ENCODE measurements at regions not wholly inside any gene's neighbourhood (a gene's known extent, or its start where the extent isn't known, plus 50 kb on each side); places are given as distances from the start of the nearest gene placed in this dataset.

- H3K27ac ChIP-seq (replicated peaks; ENCODE audit: low read length) = no peak overlapping the region
- no peak overlapping the region for H2BK120ac ChIP-seq (ENCODE audit: low read depth, low read length)
- no peaks in the 10 kb centered on the region for H3K79me1 ChIP-seq (ENCODE audit: low read depth, low read length)
- H4K91ac ChIP-seq (ENCODE audit: low read depth, low read length, poor library complexity) = no peak overlapping the region
- no peak overlapping the region for H2AK5ac ChIP-seq (ENCODE audit: low read depth, low read length)
- no peak overlapping the region for H3K9ac ChIP-seq (ENCODE audit: low read depth, low read length, poor library complexity)
- H2AFZ ChIP-seq (ENCODE audit: low read length) = no peak overlapping the region
- H3K4ac ChIP-seq (ENCODE audit: low read length) = no peak overlapping the region
- H3K4me2 ChIP-seq (ENCODE audit: insufficient read depth, low read length, poor library complexity, severe bottlenecking) = no peak overlapping the region
- H2BK15ac ChIP-seq (ENCODE audit: low read length) = no peak overlapping the region
- H3K4me3 ChIP-seq (ENCODE audit: low read length in 2 of 2) = no peak overlapping the region
- H3K4me1 ChIP-seq (ENCODE audit: control insufficient read depth in 2 of 2, insufficient read depth in 1 of 2, low read depth in 1 of 2, low read length in 2 of 2) = peaks cover 0 to 5% of the 10 kb centered on the region in 2 donors
- H4K8ac ChIP-seq (ENCODE audit: low read depth, low read length) = no peak overlapping the region
- WGBS, 2 donors (ENCODE audit: extremely low coverage in 2 of 2, insufficient read length in 2 of 2, insufficient replicate concordance in 1 of 2) = no CpG with 5 or more reads among the region's 11 CpGs
- no peak overlapping the region for H3K23ac ChIP-seq (ENCODE audit: low read depth, low read length, poor library complexity)
- H3K18ac ChIP-seq (ENCODE audit: low read length) = no peak overlapping the region
- no peak for DNase-seq (ENCODE audit: low spot score)
- H3K14ac ChIP-seq (ENCODE audit: low read length) = no peak overlapping the region
- no peaks in the 10 kb centered on the region for H3K36me3 ChIP-seq (replicated peaks in 1 of 2; ENCODE audit: control insufficient read depth in 2 of 2, insufficient read depth in 2 of 2, low read length in 2 of 2)
- no peak overlapping the region for H2BK12ac ChIP-seq (ENCODE audit: low read length)
- H3K9me3 ChIP-seq (replicated peaks in 1 of 2; ENCODE audit: control insufficient read depth in 2 of 2, insufficient read depth in 1 of 2, low read depth in 1 of 2, low read length in 2 of 2) = no peaks in the 10 kb centered on the region
- no peaks in the 10 kb centered on the region for H3K27me3 ChIP-seq (ENCODE audit: control insufficient read depth in 3 of 3, insufficient read depth in 3 of 3, low read depth in 1 of 3, low read length in 3 of 3)
- no peak overlapping the region for H2BK5ac ChIP-seq (ENCODE audit: low read length)
Measured at GRCh38 chr10:128922619-128923196, 544.3 kb upstream of the MGMT start.

GRCh38 chr10:128924918-128925317, 542.1 kb upstream of the MGMT start:
- DNase-seq (ENCODE audit: low spot score) = no peak
- Histone ChIP-seq H2BK5ac (ENCODE audit: low read length) (no peak overlapping the region), H2BK15ac (ENCODE audit: low read length) (no peak overlapping the region), H3K4me1 (ENCODE audit: control insufficient read depth in 2 of 2, insufficient read depth in 1 of 2, low read depth in 1 of 2, low read length in 2 of 2) (peaks cover 0 to 5% of the 10 kb centered on the region in 2 donors), H4K91ac (ENCODE audit: low read depth, low read length, poor library complexity) (no peak overlapping the region), H3K36me3 (replicated peaks in 1 of 2; ENCODE audit: control insufficient read depth in 2 of 2, insufficient read depth in 2 of 2, low read length in 2 of 2) (no peaks in the 10 kb centered on the region), H3K18ac (ENCODE audit: low read length) (peak overlapping the region; percentile 32), H2BK12ac (ENCODE audit: low read length) (no peak overlapping the region), H2AFZ (ENCODE audit: low read length) (no peak overlapping the region), H2AK5ac (ENCODE audit: low read depth, low read length) (no peak overlapping the region), H2BK120ac (ENCODE audit: low read depth, low read length) (peak overlapping the region; percentile 1), H3K23ac (ENCODE audit: low read depth, low read length, poor library complexity) (no peak overlapping the region), H3K9me3 (replicated peaks in 1 of 2; ENCODE audit: control insufficient read depth in 2 of 2, insufficient read depth in 1 of 2, low read depth in 1 of 2, low read length in 2 of 2) (no peaks in the 10 kb centered on the region), H3K4me2 (ENCODE audit: insufficient read depth, low read length, poor library complexity, severe bottlenecking) (no peak overlapping the region), H4K8ac (ENCODE audit: low read depth, low read length) (no peak overlapping the region), H3K4ac (ENCODE audit: low read length) (no peak overlapping the region), H3K4me3 (ENCODE audit: low read length in 2 of 2) (no peak overlapping the region), H3K27ac (replicated peaks; ENCODE audit: low read length) (no peak overlapping the region), H3K9ac (ENCODE audit: low read depth, low read length, poor library complexity) (no peak overlapping the region), H3K14ac (ENCODE audit: low read length) (no peak overlapping the region), H3K27me3 (ENCODE audit: control insufficient read depth in 3 of 3, insufficient read depth in 3 of 3, low read depth in 1 of 3, low read length in 3 of 3) (no peaks in the 10 kb centered on the region), H3K79me1 (ENCODE audit: low read depth, low read length) (no peaks in the 10 kb centered on the region)
- no CpG with 5 or more reads among the region's 4 CpGs for WGBS, 2 donors (ENCODE audit: extremely low coverage in 2 of 2, insufficient read length in 2 of 2, insufficient replicate concordance in 1 of 2)

- Histone ChIP-seq H2BK12ac (ENCODE audit: low read length) (no peak overlapping the region), H3K27me3 (ENCODE audit: control insufficient read depth in 3 of 3, insufficient read depth in 3 of 3, low read depth in 1 of 3, low read length in 3 of 3) (no peaks in the 10 kb centered on the region), H3K4me2 (ENCODE audit: insufficient read depth, low read length, poor library complexity, severe bottlenecking) (no peak overlapping the region), H3K36me3 (replicated peaks in 1 of 2; ENCODE audit: control insufficient read depth in 2 of 2, insufficient read depth in 2 of 2, low read length in 2 of 2) (no peaks in the 10 kb centered on the region), H3K27ac (replicated peaks; ENCODE audit: low read length) (no peak overlapping the region), H2BK15ac (ENCODE audit: low read length) (no peak overlapping the region), H3K23ac (ENCODE audit: low read depth, low read length, poor library complexity) (no peak overlapping the region), H3K4ac (ENCODE audit: low read length) (no peak overlapping the region), H2AK5ac (ENCODE audit: low read depth, low read length) (no peak overlapping the region), H3K9me3 (replicated peaks in 1 of 2; ENCODE audit: control insufficient read depth in 2 of 2, insufficient read depth in 1 of 2, low read depth in 1 of 2, low read length in 2 of 2) (no peaks in the 10 kb centered on the region), H3K14ac (ENCODE audit: low read length) (peak overlapping the region; percentile 56), H2AFZ (ENCODE audit: low read length) (no peak overlapping the region), H3K4me1 (ENCODE audit: control insufficient read depth in 2 of 2, insufficient read depth in 1 of 2, low read depth in 1 of 2, low read length in 2 of 2) (peaks cover 0 to 7% of the 10 kb centered on the region in 2 donors), H2BK120ac (ENCODE audit: low read depth, low read length) (no peak overlapping the region), H3K79me1 (ENCODE audit: low read depth, low read length) (no peaks in the 10 kb centered on the region), H3K4me3 (ENCODE audit: low read length in 2 of 2) (no peak overlapping the region), H3K18ac (ENCODE audit: low read length) (no peak overlapping the region), H4K91ac (ENCODE audit: low read depth, low read length, poor library complexity) (no peak overlapping the region), H2BK5ac (ENCODE audit: low read length) (no peak overlapping the region), H3K9ac (ENCODE audit: low read depth, low read length, poor library complexity) (no peak overlapping the region), H4K8ac (ENCODE audit: low read depth, low read length) (no peak overlapping the region)
- no peak for DNase-seq (ENCODE audit: low spot score)
- no CpG with 5 or more reads among the region's 11 CpGs for WGBS, 2 donors (ENCODE audit: extremely low coverage in 2 of 2, insufficient read length in 2 of 2, insufficient replicate concordance in 1 of 2)
Measured at GRCh38 chr10:128926711-128927110, 540.3 kb upstream of the MGMT start.

DNA sequence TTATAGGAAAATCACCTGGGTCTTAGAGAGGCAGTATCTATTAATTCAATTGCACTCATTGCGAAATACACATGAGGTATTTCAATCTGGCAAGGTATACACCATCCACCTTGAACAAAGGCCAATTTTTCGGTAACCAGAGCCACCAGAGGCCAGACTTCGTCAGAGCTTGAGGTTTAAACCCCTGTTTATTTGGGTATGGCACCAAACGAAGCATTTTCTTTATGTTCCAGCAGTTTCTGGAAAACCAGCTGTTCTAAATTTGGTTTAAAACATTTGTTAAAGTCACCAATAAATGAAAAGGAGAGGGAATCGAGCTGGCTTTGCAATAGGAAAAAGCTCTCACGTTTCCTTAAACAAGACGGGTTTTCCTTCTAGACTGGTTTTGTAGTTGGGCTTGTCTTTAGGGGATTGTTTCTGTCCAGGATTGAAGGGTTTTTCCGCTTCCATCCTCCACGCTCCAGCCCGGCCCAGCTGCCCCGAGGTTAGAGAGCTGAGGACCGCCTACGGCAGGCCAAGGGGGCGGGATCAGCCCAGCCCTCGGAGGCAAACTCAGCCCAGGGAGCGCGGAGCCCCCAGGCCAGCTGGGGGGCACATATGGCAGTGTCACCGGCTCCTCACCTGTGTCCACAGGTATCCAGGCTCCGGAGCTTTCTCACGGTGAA, 539.4 kb upstream of the MGMT start:
- no peak overlapping the region for H3K4ac ChIP-seq (ENCODE audit: low read length)
- no peak overlapping the region for H3K4me2 ChIP-seq (ENCODE audit: insufficient read depth, low read length, poor library complexity, severe bottlenecking)
- no peak overlapping the region for H4K91ac ChIP-seq (ENCODE audit: low read depth, low read length, poor library complexity)
- H2BK120ac ChIP-seq (ENCODE audit: low read depth, low read length) = peak overlapping the region; percentile 27
- H3K14ac ChIP-seq (ENCODE audit: low read length) = no peak overlapping the region
- no peak overlapping the region for H4K8ac ChIP-seq (ENCODE audit: low read depth, low read length)
- no peaks in the 10 kb centered on the region for H3K9me3 ChIP-seq (replicated peaks in 1 of 2; ENCODE audit: control insufficient read depth in 2 of 2, insufficient read depth in 1 of 2, low read depth in 1 of 2, low read length in 2 of 2)
- H2BK5ac ChIP-seq (ENCODE audit: low read length) = no peak overlapping the region
- H3K27ac ChIP-seq (replicated peaks; ENCODE audit: low read length) = no peak overlapping the region
- H3K36me3 ChIP-seq (replicated peaks in 1 of 2; ENCODE audit: control insufficient read depth in 2 of 2, insufficient read depth in 2 of 2, low read length in 2 of 2) = no peaks in the 10 kb centered on the region
- no peak overlapping the region for H2AFZ ChIP-seq (ENCODE audit: low read length)
- no peak overlapping the region for H2AK5ac ChIP-seq (ENCODE audit: low read depth, low read length)
- H3K4me3 ChIP-seq (ENCODE audit: low read length in 2 of 2) = no peak overlapping the region
- no peak overlapping the region for H2BK15ac ChIP-seq (ENCODE audit: low read length)
- no CpG with 5 or more reads among the region's 20 CpGs for WGBS, 2 donors (ENCODE audit: extremely low coverage in 2 of 2, insufficient read length in 2 of 2, insufficient replicate concordance in 1 of 2)
- H3K23ac ChIP-seq (ENCODE audit: low read depth, low read length, poor library complexity) = no peak overlapping the region
- H2BK12ac ChIP-seq (ENCODE audit: low read length) = no peak overlapping the region
- H3K18ac ChIP-seq (ENCODE audit: low read length) = peak overlapping the region; percentile 64
- H3K27me3 ChIP-seq (ENCODE audit: control insufficient read depth in 3 of 3, insufficient read depth in 3 of 3, low read depth in 1 of 3, low read length in 3 of 3) = no peaks in the 10 kb centered on the region
- peaks cover 0 to 9% of the 10 kb centered on the region in 2 donors for H3K4me1 ChIP-seq (ENCODE audit: control insufficient read depth in 2 of 2, insufficient read depth in 1 of 2, low read depth in 1 of 2, low read length in 2 of 2)
- H3K79me1 ChIP-seq (ENCODE audit: low read depth, low read length) = no peaks in the 10 kb centered on the region
- no peak for DNase-seq (ENCODE audit: low spot score)
- no peak overlapping the region for H3K9ac ChIP-seq (ENCODE audit: low read depth, low read length, poor library complexity)

All from neuronal stem cell (in vitro differentiated cells).